K562 (cell line): ENCODE measurements at regions not wholly inside any gene's neighbourhood (a gene's known extent, or its start where the extent isn't known, plus 50 kb on each side); places are given as distances from the start of the nearest gene placed in this dataset.

ENCODE experiments used
- ATAC-seq: fragments of 200-7000 bp; cut with Tn5 transposase; 3 replicates; pipeline ENCODE4 v1.9.1; 2020; ENCODE audit warnings: moderate library complexity
- BruUV-seq: library from RNA; stranded (reverse); fragments of 400-500 nt; replicated peaks from 2 replicates; lab custom pipeline; 2021; lab: Mats Ljungman, UMichigan
- CTCF ChIA-PET: fragments of 300-600 bp; formaldehyde crosslinking; extraction: SDS; loops from one replicate; lab custom pipeline; 2021; ENCODE audit warnings: low intra/inter-chr PET ratio; lab: Yijun Ruan, JAX
- POLR2A ChIA-PET: fragments of 300-600, 350-650 bp; sonication (Branson Sonifier 250); formaldehyde crosslinking; extraction: SDS; loops from one replicate; lab custom pipeline; 2021; ENCODE audit warnings: antibody characterized with exemption, inconsistent platforms; lab: Yijun Ruan, JAX
- DNase-seq, 4 experiments: peaks; one replicate each; pipeline versions ENCODE4 v3.0.0 to v3.0.0-alpha.2; 2011 to 2018; ENCODE audit warnings: low spot score in 3 of 4, mixed read lengths in 3 of 4; ENCODE audit errors: extremely low read depth in 1 of 4
- FAIRE-seq: peaks from 2 replicates; lab custom pipeline; 2011; peaks lifted over from hg19 to GRCh38; lab: Jason Lieb, UNC
- H2AFZ ChIP-seq: 2 replicates; pipeline ENCODE4 v1.6.0; 2011; ENCODE audit warnings: low read depth, low read length, control low read depth, inconsistent platforms
- H3K27ac ChIP-seq: fragments of 200-600 bp; 3 replicates; pipeline ENCODE4 v1.8.0; 2011; ENCODE audit warnings: low read depth, mild to moderate bottlenecking, control low read depth, inconsistent platforms, low read length, moderate library complexity, mixed read lengths; ENCODE audit errors: extremely low read depth
- H3K27me3 ChIP-seq, 2 experiments: fragments of 300-600 bp in 1 of 2; 2 replicates in 1 of 2; 3 replicates in 1 of 2; pipeline versions ENCODE4 v1.6.0 to v1.8.0; 2011; ENCODE audit warnings: inconsistent platforms in 2 of 2, low read length in 2 of 2, mild to moderate bottlenecking in 1 of 2, mixed read lengths in 1 of 2, moderate library complexity in 1 of 2; ENCODE audit not compliant: control insufficient read depth in 2 of 2, insufficient read depth in 2 of 2
- H3K36me3 ChIP-seq: fragments of 300-600 bp; 3 replicates; pipeline ENCODE4 v1.8.0; 2011; ENCODE audit warnings: mild to moderate bottlenecking, low read length, inconsistent platforms; ENCODE audit not compliant: control insufficient read depth, insufficient read depth
- H3K4me1 ChIP-seq, 2 experiments: fragments of 200-600 bp in 1 of 2; replicated peaks in 1 of 2; 2 replicates in 1 of 2; 3 replicates in 1 of 2; pipeline versions ENCODE4 v1.5.1 to v1.8.0; 2011; ENCODE audit warnings: inconsistent platforms in 2 of 2, low read length in 2 of 2, mild to moderate bottlenecking in 1 of 2, mixed read lengths in 1 of 2, moderate library complexity in 1 of 2; ENCODE audit not compliant: control insufficient read depth in 2 of 2, insufficient read depth in 2 of 2
- H3K4me2 ChIP-seq: 2 replicates; pipeline ENCODE4 v1.6.1; 2011; ENCODE audit warnings: low read length, control low read depth, inconsistent platforms, mixed read lengths; ENCODE audit not compliant: insufficient read depth
- H3K4me3 ChIP-seq: fragments of 200-600 bp; sonication (generic), shearing (Covaris generic); 2 replicates; pipeline ENCODE4 v1.5.1; 2016; ENCODE audit warnings: control low read depth, inconsistent platforms
- H3K79me2 ChIP-seq: fragments of 200-600 bp; 3 replicates; pipeline ENCODE4 v1.8.0; 2011; ENCODE audit warnings: low read length, inconsistent platforms; ENCODE audit not compliant: control insufficient read depth, insufficient read depth
- H3K9ac ChIP-seq, 2 experiments: 2 replicates each; pipeline versions ENCODE4 v1.6.0 to v1.6.1; 2011; ENCODE audit warnings: low read depth in 2 of 2, low read length in 2 of 2, control low read depth in 1 of 2, inconsistent platforms in 1 of 2, mild to moderate bottlenecking in 1 of 2, mixed read lengths in 1 of 2; ENCODE audit not compliant: insufficient read depth in 1 of 2
- H3K9me1 ChIP-seq: one replicate; pipeline ENCODE4 v1.6.0; 2011; ENCODE audit warnings: inconsistent platforms, mild to moderate bottlenecking, low read length, moderate library complexity; ENCODE audit not compliant: control insufficient read depth, insufficient read depth
- H3K9me3 ChIP-seq: replicated peaks from 2 replicates; pipeline ENCODE4 v1.5.1; 2011; ENCODE audit warnings: low read depth, low read length, inconsistent platforms; ENCODE audit not compliant: control insufficient read depth, insufficient read depth
- H4K20me1 ChIP-seq: replicated peaks from 2 replicates; pipeline ENCODE4 v1.6.1; 2011; ENCODE audit warnings: low read length, inconsistent platforms, mixed read lengths; ENCODE audit not compliant: control insufficient read depth, insufficient read depth
- CEBPB ChIP-seq: fragments of 450-650 bp; IDR thresholded peaks from 2 replicates; pipeline ENCODE4 v1.6.1; 2016; ENCODE audit warnings: missing genetic modification characterization, missing compliant biosample characterization
- EWSR1 ChIP-seq: fragments of 450-650 bp; IDR thresholded peaks from 2 replicates; pipeline ENCODE4 v1.6.1; 2018; ENCODE audit warnings: borderline replicate concordance, mild to moderate bottlenecking, low read depth, moderate library complexity; ENCODE audit not compliant: partially characterized antibody
- FIP1L1 ChIP-seq: fragments of 200-400 bp; formaldehyde crosslinking; IDR thresholded peaks from 2 replicates; pipeline ENCODE4 v1.6.1; 2018; ENCODE audit warnings: mild to moderate bottlenecking, low read depth, low read length; ENCODE audit not compliant: poor library complexity, severe bottlenecking
- FOSL1 ChIP-seq: fragments of 200-800 bp; sonication (Bioruptor generic); conservative IDR thresholded peaks from 2 replicates; pipeline ENCODE4 v1.6.1; 2016; ENCODE audit warnings: missing genetic modification characterization, missing compliant biosample characterization
- NCOA6 ChIP-seq: fragments of 450-650 bp; IDR thresholded peaks from 2 replicates; pipeline ENCODE4 v1.6.1; 2017; ENCODE audit warnings: mild to moderate bottlenecking
- NFE2L1 ChIP-seq: fragments of 450-650 bp; IDR thresholded peaks from 2 replicates; pipeline ENCODE4 v1.6.1; 2016; ENCODE audit warnings: missing genetic modification characterization, low read depth, mild to moderate bottlenecking, missing compliant biosample characterization, moderate library complexity, borderline replicate concordance
- POLR2B ChIP-seq: fragments of 450-650 bp; IDR thresholded peaks from 2 replicates; pipeline ENCODE4 v1.6.1; 2018; ENCODE audit warnings: low read depth; ENCODE audit not compliant: partially characterized antibody
- PTBP1 ChIP-seq: fragments of 200-400 bp; formaldehyde crosslinking; IDR thresholded peaks from 2 replicates; pipeline ENCODE4 v1.6.1; 2017; ENCODE audit warnings: low read depth, low read length
- PTTG1 ChIP-seq: fragments of 450-650 bp; IDR thresholded peaks from 2 replicates; pipeline ENCODE4 v1.6.1; 2016; ENCODE audit warnings: low read depth, mild to moderate bottlenecking, missing genetic modification characterization, missing compliant biosample characterization
- RAD21 ChIP-seq, 2 experiments: fragments of 250-450 bp in 1 of 2; fragments of 450-650 bp in 1 of 2; sonication (Bioruptor Pico) in 1 of 2; formaldehyde crosslinking in 1 of 2; IDR thresholded peaks in 1 of 2; conservative IDR thresholded peaks in 1 of 2; 2 replicates each; pipeline versions ENCODE4 v1.4.0 to v1.8.0; 2020 to 2022; ENCODE audit warnings: mild to moderate bottlenecking in 2 of 2, moderate library complexity in 1 of 2
- RFX1 ChIP-seq: fragments of 450-650 bp; IDR thresholded peaks from 2 replicates; pipeline ENCODE4 v1.6.1; 2016; ENCODE audit warnings: mild to moderate bottlenecking, moderate library complexity
- TBP ChIP-seq: optimal IDR thresholded peaks from 2 replicates; pipeline ENCODE3; 2011; ENCODE audit warnings: low read depth, low read length, improper control_type of control experiment
- TCF7L2 ChIP-seq: fragments of 150-350 bp; IDR thresholded peaks from 2 replicates; pipeline ENCODE4 v1.6.1; 2016; ENCODE audit warnings: low read depth, mild to moderate bottlenecking, low read length, moderate library complexity
- ZNF239 ChIP-seq: fragments of 250-450 bp; sonication (Bioruptor Pico); IDR thresholded peaks from 2 replicates; pipeline ENCODE4 v1.4.0; 2020; ENCODE audit warnings: mild to moderate bottlenecking
- ZNF668 ChIP-seq: fragments of 250-450 bp; sonication (Bioruptor Pico); IDR thresholded peaks from 2 replicates; pipeline ENCODE4 v1.8.0; 2022; ENCODE audit warnings: mild to moderate bottlenecking, inconsistent platforms
- ZNF707 ChIP-seq: fragments of 250-450 bp; sonication (Bioruptor Pico); conservative IDR thresholded peaks from 2 replicates; pipeline ENCODE4 v1.8.0; 2022; ENCODE audit warnings: inconsistent platforms, mild to moderate bottlenecking, moderate library complexity
- WGBS: fragments of 100-300 bp; shearing (Covaris generic); methylation state at CpG from one replicate; pipeline ENCODE4 v1.1.6; 2016; ENCODE audit warnings: low coverage, mixed read lengths; ENCODE audit not compliant: insufficient coverage; ENCODE audit errors: missing lambda C conversion rate; 5-methylcytosine and 5-hydroxymethylcytosine counted together
- in situ Hi-C: fragments of 300-500 bp; cut with MboI; formaldehyde crosslinking; loops from 4 replicates; pipeline ENCODE4 v1.15.0; 2018; ENCODE audit warnings: inconsistent platforms, mixed read lengths
- intact Hi-C: fragments of 100-400 bp; cut with micrococcal nuclease; formaldehyde crosslinking; loops from 2 replicates; pipeline ENCODE4 v1.14.2; 2022
- TF ChIP-seq, protein P1 (sequence below): fragments of 250-450 bp; sonication (Bioruptor Pico); IDR thresholded peaks from 2 replicates; pipeline ENCODE4 v1.4.0; 2020
- TF ChIP-seq, protein P2 (sequence below): fragments of 200-800 bp; sonication (Bioruptor generic); IDR thresholded peaks from 2 replicates; pipeline ENCODE4 v1.6.1; 2017; ENCODE audit warnings: missing genetic modification characterization, missing compliant biosample characterization

DNA sequence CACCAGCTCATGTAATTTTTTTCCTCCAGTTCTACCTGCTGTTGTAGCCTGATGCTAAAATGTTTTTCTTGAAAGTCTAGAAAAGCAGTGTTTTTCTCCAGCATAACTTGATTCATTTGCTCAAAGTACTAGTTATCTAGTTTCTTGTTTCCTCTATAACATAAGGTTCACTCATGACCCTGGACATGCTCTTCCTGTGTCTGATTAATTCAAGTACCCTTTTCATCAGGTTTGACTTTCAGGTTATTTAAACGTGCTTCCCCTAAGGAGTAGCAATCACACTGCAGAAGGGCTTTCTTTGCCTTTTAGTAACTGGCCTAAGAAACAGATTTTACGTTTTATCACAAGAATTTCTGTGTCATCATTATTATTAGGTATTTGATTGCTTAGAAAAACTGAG is 66.8 kb upstream of the EGFL6 start (continued):
- TF ChIP-seq TCF7L2 (no peak), ZNF239 (CRISPR knock-in tag) (no peak), PTBP1 (no peak)

DNA sequence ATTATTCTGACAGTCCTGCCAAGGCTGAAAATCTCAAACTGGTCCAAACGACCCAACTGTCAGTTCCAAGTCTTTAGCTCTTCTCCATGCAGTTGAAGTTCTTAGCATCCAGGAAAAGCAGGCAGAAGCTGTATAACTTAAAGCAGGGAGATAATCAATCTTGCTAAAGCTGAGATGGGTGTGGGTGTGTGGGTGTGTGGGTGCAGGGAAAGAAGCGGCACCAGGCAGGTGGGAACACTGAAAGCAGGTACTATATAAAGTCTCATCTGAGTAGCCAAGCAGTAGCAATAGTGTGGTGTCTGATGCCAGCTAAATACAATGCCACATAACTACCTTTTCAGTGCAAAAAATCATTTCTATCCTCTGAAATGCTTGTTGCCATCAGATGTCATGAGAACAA is 69.7 kb upstream of the EGFL6 start:
- POLR2A ChIA-PET = no interaction called here
- no peak overlapping the region for H3K9ac ChIP-seq
- H2AFZ ChIP-seq = no peak overlapping the region
- no peaks in the 10 kb centered on the region for H3K36me3 ChIP-seq
- no peaks in the 10 kb centered on the region for H3K9me1 ChIP-seq
- no peaks in the 10 kb centered on the region for H3K79me2 ChIP-seq
- no peaks in the 10 kb centered on the region for H3K9me3 ChIP-seq
- H3K4me1 ChIP-seq = no peaks in the 10 kb centered on the region
- no peak for FAIRE-seq
- no peak overlapping the region for H3K4me2 ChIP-seq
- no peak for DNase-seq
- peaks cover 3 to 12% of the 10 kb centered on the region in 2 experiments; a peak in 1 of 5 replicates for H3K27me3 ChIP-seq
- no peak overlapping the region for H3K4me3 ChIP-seq
- BruUV-seq = no TSS peak
- WGBS = 0% methylated on average over 2 of the region's 2 CpGs
- intact Hi-C loops = no loop called here
- ATAC-seq = no peak
- in situ Hi-C loops = loop anchor here (25.0 kb wide), 1 partner anchor 687 kb away; no protein-coding TSS in a partner anchor
- CTCF ChIA-PET = no interaction called here
- H4K20me1 ChIP-seq = no peaks in the 10 kb centered on the region
- no peak overlapping the region for H3K27ac ChIP-seq
- TF ChIP-seq CEBPB (tag) = no peak
- no peak for TF ChIP-seq EWSR1
- no peak for TF ChIP-seq POLR2B
- no peak for TF ChIP-seq FIP1L1
- no peak for TF ChIP-seq NCOA6
- TF ChIP-seq NFE2L1 (tag) = no peak
- TF ChIP-seq RFX1 = no peak
- TF ChIP-seq, protein P1, sequence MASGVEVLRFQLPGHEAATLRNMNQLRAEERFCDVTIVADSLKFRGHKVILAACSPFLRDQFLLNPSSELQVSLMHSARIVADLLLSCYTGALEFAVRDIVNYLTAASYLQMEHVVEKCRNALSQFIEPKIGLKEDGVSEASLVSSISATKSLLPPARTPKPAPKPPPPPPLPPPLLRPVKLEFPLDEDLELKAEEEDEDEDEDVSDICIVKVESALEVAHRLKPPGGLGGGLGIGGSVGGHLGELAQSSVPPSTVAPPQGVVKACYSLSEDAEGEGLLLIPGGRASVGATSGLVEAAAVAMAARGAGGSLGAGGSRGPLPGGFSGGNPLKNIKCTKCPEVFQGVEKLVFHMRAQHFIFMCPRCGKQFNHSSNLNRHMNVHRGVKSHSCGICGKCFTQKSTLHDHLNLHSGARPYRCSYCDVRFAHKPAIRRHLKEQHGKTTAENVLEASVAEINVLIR (CRISPR knock-in tag) = no peak
- no peak for TF ChIP-seq RAD21 (CRISPR knock-in tag; conservative IDR thresholded peaks at IDR 0.05 in 1 of 2, IDR thresholded peaks at IDR 0.05 in 1 of 2)
- TF ChIP-seq, protein P2, sequence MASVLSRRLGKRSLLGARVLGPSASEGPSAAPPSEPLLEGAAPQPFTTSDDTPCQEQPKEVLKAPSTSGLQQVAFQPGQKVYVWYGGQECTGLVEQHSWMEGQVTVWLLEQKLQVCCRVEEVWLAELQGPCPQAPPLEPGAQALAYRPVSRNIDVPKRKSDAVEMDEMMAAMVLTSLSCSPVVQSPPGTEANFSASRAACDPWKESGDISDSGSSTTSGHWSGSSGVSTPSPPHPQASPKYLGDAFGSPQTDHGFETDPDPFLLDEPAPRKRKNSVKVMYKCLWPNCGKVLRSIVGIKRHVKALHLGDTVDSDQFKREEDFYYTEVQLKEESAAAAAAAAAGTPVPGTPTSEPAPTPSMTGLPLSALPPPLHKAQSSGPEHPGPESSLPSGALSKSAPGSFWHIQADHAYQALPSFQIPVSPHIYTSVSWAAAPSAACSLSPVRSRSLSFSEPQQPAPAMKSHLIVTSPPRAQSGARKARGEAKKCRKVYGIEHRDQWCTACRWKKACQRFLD = no peak
- no peak for TF ChIP-seq ZNF707
- no peak for TF ChIP-seq FOSL1 (tag)
- no peak for TF ChIP-seq ZNF668 (CRISPR knock-in tag)
- no peak for TF ChIP-seq PTTG1 (tag)
- TF ChIP-seq TBP = no peak
